HG03025 (cell line): ENCODE measurements at regions not wholly inside any gene's neighbourhood (a gene's known extent, or its start where the extent isn't known, plus 50 kb on each side); places are given as distances from the start of the nearest gene placed in this dataset.

Experiments
- ATAC-seq: cut with Tn5 transposase; IDR thresholded peaks from one replicate; pipeline ENCODE4 v1.9.1; 2021; ENCODE audit warnings: mild to moderate bottlenecking, moderate library complexity; ENCODE audit not compliant: unreplicated experiment, low FRiP score

DNA sequence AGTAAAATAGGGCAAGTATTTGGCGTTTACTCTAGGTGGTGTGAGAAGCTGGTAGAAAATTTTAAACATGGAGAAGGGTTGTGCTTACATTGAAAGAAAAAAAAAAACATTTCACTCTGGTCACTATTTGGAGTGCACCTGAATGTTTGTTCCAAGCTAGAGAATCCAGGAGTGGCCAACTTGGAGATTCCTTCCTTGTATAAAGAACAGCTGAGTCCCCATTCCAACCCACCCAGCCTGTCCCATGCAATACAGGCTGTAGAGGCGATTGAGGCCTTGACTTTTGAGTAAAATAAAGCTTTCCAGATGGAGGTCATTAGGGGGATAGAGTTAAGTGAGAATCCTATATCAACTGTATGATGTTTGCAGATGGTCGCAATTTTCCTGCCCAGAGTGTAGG is 203.8 kb upstream of the SYT4 start:
- ATAC-seq = no peak

GRCh38 chr18:43482136-43482535 is 204.8 kb upstream of the SYT4 start:
- ATAC-seq = no peak

GRCh38 chr18:43482600-43482999 is 205.3 kb upstream of the SYT4 start:
- no peak for ATAC-seq

GRCh38 chr18:43484710-43485109 is 207.4 kb upstream of the SYT4 start:
- no peak for ATAC-seq

DNA sequence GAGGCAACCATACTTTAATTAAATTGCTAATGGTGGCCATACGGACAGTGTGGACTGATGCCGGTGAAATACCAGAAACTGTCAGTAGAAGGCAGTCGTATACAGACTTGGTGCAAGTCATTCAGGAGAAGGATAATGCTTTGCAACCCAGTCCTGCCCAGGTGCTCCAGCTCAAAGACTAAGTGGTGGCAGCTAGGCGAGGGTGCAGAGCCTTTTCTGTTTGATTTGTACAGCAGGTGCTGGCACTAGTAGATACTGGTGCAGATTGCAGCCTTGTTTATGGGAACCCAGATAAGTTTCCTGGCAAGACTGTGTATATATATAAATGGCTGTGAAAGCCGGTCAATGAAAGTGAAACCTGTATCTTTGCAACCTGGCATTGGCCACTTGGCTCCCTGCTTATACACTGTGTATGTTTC is 208.3 kb upstream of the SYT4 start:
- no peak for ATAC-seq

GRCh38 chr18:43486462-43486861 is 209.2 kb upstream of the SYT4 start:
- ATAC-seq = no peak

GRCh38 chr18:43501099-43501498 is 223.8 kb upstream of the SYT4 start:
- no peak for ATAC-seq

DNA sequence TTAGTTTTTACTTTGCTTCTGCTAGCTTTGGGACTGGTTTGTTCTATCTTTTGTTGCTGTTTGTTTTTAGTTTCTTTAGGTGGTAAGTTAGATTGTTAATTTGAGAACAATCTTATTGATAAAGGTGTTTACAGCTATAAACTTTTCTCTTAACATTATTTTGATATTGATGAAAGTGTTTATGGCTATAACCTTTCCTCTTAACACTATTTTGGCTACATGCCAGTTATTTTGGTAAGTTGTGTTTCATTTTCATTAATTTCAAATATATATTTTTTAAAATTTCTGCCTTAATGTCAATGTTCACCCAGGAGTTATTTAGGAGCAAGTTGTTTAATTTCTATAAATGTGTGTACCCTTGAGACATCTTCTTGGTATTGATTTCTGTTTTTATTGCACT is 229.6 kb upstream of the SYT4 start:
- ATAC-seq = no peak

DNA sequence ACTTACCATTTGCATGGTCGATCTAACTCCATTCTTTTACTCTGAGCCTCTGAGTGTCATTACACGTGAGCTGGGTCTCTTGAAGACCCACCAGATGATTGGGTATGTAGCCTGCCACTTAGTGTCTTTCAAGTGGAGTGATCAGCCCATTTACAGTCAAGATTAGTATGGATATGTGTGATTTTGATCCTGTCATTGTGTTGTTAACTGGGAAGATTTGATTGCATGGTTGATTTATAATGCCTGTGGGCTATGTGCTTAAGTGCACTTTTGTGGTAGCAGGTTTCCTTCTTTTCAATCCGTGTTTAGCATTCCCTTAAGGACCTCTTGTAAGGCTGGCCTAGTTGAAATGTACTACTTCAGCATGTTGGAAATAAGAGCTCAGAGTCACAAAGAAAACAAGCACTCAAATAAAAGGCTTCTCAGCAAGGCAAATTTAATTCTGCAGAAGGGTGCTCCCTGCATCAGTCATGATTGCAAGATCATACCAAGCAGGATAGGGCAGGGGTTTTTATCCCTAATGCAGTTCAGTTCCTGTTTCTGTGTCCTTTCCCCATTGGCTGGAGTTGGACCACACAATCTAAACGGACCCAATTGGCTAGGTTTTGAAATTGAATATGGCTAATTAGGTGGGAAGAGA is 230.7 kb upstream of the SYT4 start:
- no peak for ATAC-seq

DNA sequence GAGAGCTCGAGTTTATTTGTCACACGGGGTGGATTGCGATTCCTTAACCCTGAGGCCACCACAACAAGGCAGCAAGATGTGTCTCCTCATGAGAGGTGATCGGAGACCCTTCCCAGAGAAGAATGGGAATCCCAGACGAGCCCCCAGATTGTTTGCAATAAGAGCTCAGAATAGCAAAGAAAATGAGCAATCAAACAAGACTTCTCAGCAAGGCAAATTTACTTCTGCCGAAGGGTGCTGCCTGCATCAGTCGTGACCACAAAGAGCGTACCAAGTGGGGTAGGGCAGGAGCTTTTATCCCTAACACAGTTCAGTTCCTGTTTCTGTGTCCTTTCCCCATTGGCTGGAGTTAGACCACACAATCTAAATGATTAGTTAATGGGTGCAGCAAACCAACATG is 237.5 kb upstream of the SYT4 start:
- ATAC-seq = no peak

DNA sequence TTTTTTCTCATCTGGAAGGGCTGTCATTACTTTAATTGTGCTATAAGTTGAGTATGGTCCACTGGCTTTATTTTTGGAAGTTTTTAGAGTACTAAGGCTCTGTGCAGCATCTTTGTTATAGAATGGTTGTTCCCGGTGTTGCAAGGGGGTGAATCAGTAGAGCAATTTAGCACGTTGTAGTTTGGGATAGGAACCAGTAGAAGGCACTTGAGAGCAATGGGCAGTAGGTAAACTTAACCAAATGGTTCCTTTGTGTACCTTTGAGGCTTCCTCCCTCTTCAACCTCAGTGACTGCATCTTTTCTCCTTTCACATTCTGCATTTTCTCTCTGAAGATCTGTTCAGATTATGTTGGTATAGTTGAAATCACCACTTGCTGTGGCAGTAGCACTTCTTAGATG is 238.2 kb upstream of the SYT4 start:
- no peak for ATAC-seq

- no peak for ATAC-seq
Measured at GRCh38 chr18:43524260-43524659, 247.0 kb upstream of the SYT4 start.

GRCh38 chr18:43525169-43525568 is 247.9 kb upstream of the SYT4 start:
- ATAC-seq = no peak

DNA sequence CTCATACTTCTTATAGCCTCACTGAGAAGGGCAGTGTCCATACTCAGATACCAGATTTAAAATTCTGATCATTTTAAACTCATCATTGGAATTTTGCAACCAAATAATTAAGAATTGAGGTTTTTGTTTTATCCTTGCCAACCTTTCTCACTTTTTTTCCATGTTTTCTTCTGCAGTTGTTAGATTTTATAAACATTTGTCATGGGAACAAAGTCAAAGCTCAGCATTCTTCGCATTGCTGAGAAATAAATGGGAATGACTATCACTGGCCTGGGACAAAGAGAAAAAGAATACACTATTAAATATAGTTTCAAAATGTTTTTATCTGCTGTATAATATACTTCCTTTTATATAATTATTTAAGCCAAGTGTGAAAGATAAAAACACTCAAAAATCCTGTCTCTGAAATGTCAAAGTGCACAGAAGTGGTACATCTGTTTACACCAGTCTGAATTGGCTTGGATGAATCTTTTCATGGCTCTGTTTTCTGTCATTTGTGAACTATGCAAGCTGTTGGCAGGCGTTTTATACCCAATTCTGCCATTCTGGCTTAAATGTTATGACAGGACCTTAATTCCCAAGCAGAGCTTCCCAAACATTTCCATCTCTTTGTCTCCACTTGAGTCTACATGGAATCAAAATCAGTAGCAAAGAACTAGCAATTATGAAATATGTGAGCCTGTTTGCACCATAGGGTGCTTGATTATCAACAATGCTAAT is 249.3 kb upstream of the SYT4 start:
- no peak for ATAC-seq

DNA sequence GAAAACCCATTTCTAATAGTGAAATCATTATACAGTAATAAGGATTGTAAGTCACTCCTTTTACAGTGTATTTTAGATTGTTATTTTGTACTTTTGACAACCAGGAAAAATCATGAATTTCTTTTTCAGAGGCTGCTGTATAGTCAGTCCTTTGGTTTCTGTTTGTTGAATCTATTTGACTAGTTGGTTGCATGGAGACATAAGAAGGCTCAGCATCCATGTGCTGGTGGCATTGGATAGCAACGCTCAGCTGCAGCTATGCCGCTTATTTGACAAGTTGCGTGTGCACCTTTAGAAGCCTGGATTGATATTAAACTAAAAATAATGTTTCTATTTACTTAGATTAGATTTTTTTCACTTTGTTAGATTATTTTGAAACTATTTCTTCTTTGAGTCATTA is 254.1 kb upstream of the SYT4 start:
- ATAC-seq = no peak

- no peak for ATAC-seq
Measured at GRCh38 chr18:43533371-43533770, 256.1 kb upstream of the SYT4 start.

GRCh38 chr18:43534511-43534910 is 257.2 kb upstream of the SYT4 start:
- no peak for ATAC-seq

DNA sequence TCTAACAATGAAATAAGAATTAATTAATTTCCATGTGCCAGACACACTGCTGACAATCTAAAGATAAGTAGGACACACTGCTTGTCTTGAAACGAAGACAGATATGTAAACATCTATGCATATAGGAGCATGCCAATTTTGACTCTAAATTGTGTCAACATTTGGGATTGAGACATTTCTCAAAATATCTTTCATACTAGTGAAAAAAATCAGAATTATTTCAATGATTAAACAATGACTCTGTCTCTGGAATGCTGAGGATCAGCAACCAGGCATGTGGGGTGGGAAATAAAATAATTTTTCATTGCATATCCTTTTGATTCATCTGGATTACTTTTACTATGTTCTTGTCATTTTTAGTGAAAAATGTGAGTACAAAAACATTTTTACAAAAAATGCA is 262.6 kb upstream of the SYT4 start:
- ATAC-seq = no peak

- no peak for ATAC-seq
Measured at GRCh38 chr18:43542016-43542415, 264.7 kb upstream of the SYT4 start.

DNA sequence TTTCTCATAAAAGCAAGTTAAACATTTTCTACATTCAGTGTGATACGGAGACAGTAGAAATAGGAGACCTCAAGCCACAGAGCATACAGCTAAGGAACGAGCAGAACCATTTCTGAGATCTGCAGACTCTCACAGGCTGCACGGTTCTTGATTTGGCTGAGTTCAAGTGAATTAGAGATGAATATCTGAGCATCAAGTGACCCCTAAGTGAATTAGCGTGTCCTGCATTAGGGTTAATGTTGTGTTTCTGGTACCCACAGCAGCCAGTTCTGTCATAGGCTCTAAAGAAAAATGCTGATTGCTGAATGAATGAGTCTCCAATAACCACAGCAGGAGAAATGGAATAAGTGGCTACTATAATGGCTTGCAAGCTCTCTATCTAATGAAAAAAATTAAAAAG is 265.9 kb upstream of the SYT4 start:
- no peak for ATAC-seq

GRCh38 chr18:43547456-43547855 is 270.2 kb upstream of the SYT4 start:
- ATAC-seq = no peak

DNA sequence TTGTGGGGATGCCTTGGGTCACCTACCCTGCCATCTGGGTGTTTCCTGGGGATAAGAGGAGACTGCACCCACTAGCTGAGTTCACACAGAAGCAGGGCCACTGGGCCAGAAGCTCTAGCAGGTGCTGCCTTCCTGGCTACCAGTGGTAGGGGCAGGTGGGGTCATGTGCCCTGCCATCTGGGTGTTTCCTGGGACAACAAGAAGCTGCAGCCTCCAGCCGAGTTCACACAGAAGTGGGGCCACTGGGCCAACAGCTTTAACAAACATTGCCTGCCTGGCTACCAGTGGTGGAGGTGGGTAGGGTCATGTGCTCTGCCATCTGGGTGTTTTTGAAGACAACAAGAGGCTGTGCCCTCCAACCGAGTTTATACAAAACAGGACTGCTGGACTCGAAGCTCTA is 282.2 kb upstream of the SYT4 start:
- ATAC-seq = no peak
